SK-N-SH (cell line): ENCODE measurements at regions not wholly inside any gene's neighbourhood (a gene's known extent, or its start where the extent isn't known, plus 50 kb on each side); places are given as distances from the start of the nearest gene placed in this dataset.

Experiments used
- CHD2 ChIP-seq: fragments of 150-350 bp; IDR thresholded peaks from 2 replicates; pipeline ENCODE4 v1.6.1; 2018; ENCODE audit warnings: low read length; ENCODE audit not compliant: partially characterized antibody
- CTCF ChIP-seq: fragments of 200-600 bp; sonication (generic); IDR thresholded peaks from 2 replicates; pipeline ENCODE4 v1.6.1; 2017; ENCODE audit warnings: antibody characterized with exemption, mild to moderate bottlenecking, moderate library complexity
- EZH2phosphoT487 ChIP-seq: fragments of 200-600 bp; sonication (generic); IDR thresholded peaks from 2 replicates; pipeline ENCODE4 v1.6.1; 2017; ENCODE audit warnings: low read depth, mixed run types, mild to moderate bottlenecking, antibody characterized with exemption, moderate library complexity, borderline replicate concordance
- FOXM1 ChIP-seq: IDR thresholded peaks from 2 replicates; pipeline ENCODE4 v1.4.0; 2012; ENCODE audit warnings: low read depth, mild to moderate bottlenecking
- MXI1 ChIP-seq: IDR thresholded peaks from 2 replicates; pipeline ENCODE4 v1.6.1; 2012; ENCODE audit warnings: mild to moderate bottlenecking, low read depth, low read length, improper control_type of control experiment
- POLR2AphosphoS5 ChIP-seq: IDR thresholded peaks from 2 replicates; pipeline ENCODE4 v1.6.1; 2012; ENCODE audit warnings: low read depth, low read length
- REST ChIP-seq: IDR thresholded peaks from 2 replicates; pipeline ENCODE4 v1.6.1; 2012; ENCODE audit warnings: mild to moderate bottlenecking, low read depth, low read length, moderate library complexity
- RFX5 ChIP-seq: IDR thresholded peaks from 2 replicates; pipeline ENCODE4 v1.6.1; 2012; ENCODE audit warnings: mild to moderate bottlenecking, improper control_type of control experiment, low read length
- SIN3A ChIP-seq: IDR thresholded peaks from 2 replicates; pipeline ENCODE4 v1.6.1; 2012; ENCODE audit warnings: low read depth, mild to moderate bottlenecking, low read length, moderate library complexity, borderline replicate concordance
- SMC3 ChIP-seq: IDR thresholded peaks from 2 replicates; pipeline ENCODE4 v1.6.1; 2012; ENCODE audit warnings: low read depth, low read length, improper control_type of control experiment
- USF1 ChIP-seq: IDR thresholded peaks from 2 replicates; pipeline ENCODE4 v1.4.0; 2012; ENCODE audit warnings: low read depth, borderline replicate concordance
- YY1 ChIP-seq: IDR thresholded peaks from 2 replicates; pipeline ENCODE4 v1.4.0; 2012; ENCODE audit warnings: low read depth, mild to moderate bottlenecking

- TF ChIP-seq SIN3A (no peak), REST (no peak), FOXM1 (no peak), YY1 (no peak), CTCF (no peak), MXI1 (no peak), EZH2phosphoT487 (no peak), CHD2 (no peak), USF1 (no peak), RFX5 (no peak), SMC3 (no peak), POLR2AphosphoS5 (no peak)
Measured at GRCh38 chr13:80584306-80584705, 243.4 kb upstream of the SPRY2 start.
